Stimulated activated CD8-positive, alpha-beta memory T cell treated with anti-CD3 and anti-CD28 coated beads, Interleukin-4, amount 100 ng/mL, for 24 hours (primary cell): ENCODE measurements at regions not wholly inside any gene's neighbourhood (a gene's known extent, or its start where the extent isn't known, plus 50 kb on each side); places are given as distances from the start of the nearest gene placed in this dataset.

Experiments used
- DNase-seq: peaks from one replicate; pipeline ENCODE4 v3.0.0-alpha.2; 2020; ENCODE audit warnings: low read depth

- DNase-seq, result no peak
Measured at GRCh38 chr4:129167640-129168260, 71.8 kb downstream of the C4orf33 start.

- no peak for DNase-seq
Measured at GRCh38 chr4:129172181-129172580, 76.2 kb downstream of the C4orf33 start.

GRCh38 chr4:129176864-129177263 lies 80.9 kb downstream of the C4orf33 start:
- no peak for DNase-seq

GRCh38 chr4:129179276-129179675 lies 83.3 kb downstream of the C4orf33 start:
- DNase-seq, result no peak

GRCh38 chr4:129189630-129190029 lies 93.7 kb downstream of the C4orf33 start:
- no peak for DNase-seq

- DNase-seq, result no peak
Measured at GRCh38 chr4:129193357-129194100, 97.6 kb downstream of the C4orf33 start.

- DNase-seq, result no peak
Measured at GRCh38 chr4:129208481-129208880, 112.5 kb downstream of the C4orf33 start.

- DNase-seq, result no peak
Measured at GRCh38 chr4:129213692-129214091, 117.7 kb downstream of the C4orf33 start.

- DNase-seq, result no peak
Measured at GRCh38 chr4:129218360-129218759, 122.4 kb downstream of the C4orf33 start.

- no peak for DNase-seq
Measured at GRCh38 chr4:129218897-129219296, 122.9 kb downstream of the C4orf33 start.

GRCh38 chr4:129220254-129220653 lies 124.3 kb downstream of the C4orf33 start:
- no peak for DNase-seq

GRCh38 chr4:129223945-129224344 lies 128.0 kb downstream of the C4orf33 start:
- no peak for DNase-seq

- DNase-seq, result no peak
Measured at GRCh38 chr4:129230846-129231245, 134.9 kb downstream of the C4orf33 start.

- DNase-seq, result no peak
Measured at GRCh38 chr4:129231945-129232588, 136.1 kb downstream of the C4orf33 start.

GRCh38 chr4:129232589-129233337 lies 136.8 kb downstream of the C4orf33 start:
- no peak for DNase-seq

GRCh38 chr4:129233691-129234090 lies 137.7 kb downstream of the C4orf33 start:
- DNase-seq, result no peak

- no peak for DNase-seq
Measured at GRCh38 chr4:129236351-129236750, 140.4 kb downstream of the C4orf33 start.

GRCh38 chr4:129239088-129239487 lies 143.1 kb downstream of the C4orf33 start:
- DNase-seq, result no peak

- no peak for DNase-seq
Measured at GRCh38 chr4:129240816-129241215, 144.9 kb downstream of the C4orf33 start.

- DNase-seq, result no peak
Measured at GRCh38 chr4:129246145-129246544, 150.2 kb downstream of the C4orf33 start.

- no peak for DNase-seq
Measured at GRCh38 chr4:129246910-129247461, 151.0 kb downstream of the C4orf33 start.

GRCh38 chr4:129248621-129249020 lies 152.7 kb downstream of the C4orf33 start:
- DNase-seq, result no peak
